ENCODE measurements at regions not wholly inside any gene's neighbourhood (a gene's known extent, or its start where the extent isn't known, plus 50 kb on each side); places are given as distances from the start of the nearest gene placed in this dataset. TPM values are rescaled to one million over a fixed set of nuclear protein-coding genes. Genes with fewer than 3 reads are reported as not detected.

Small RNA genes lying in the stretch of these regions (small RNA-seq; reads per million reads assigned to genes)
- gene AL359920.1 (ENCODE audit: insufficient read depth), result not detected
